ENCODE measurements at regions not wholly inside any gene's neighbourhood (a gene's known extent, or its start where the extent isn't known, plus 50 kb on each side); places are given as distances from the start of the nearest gene placed in this dataset.

DNA sequence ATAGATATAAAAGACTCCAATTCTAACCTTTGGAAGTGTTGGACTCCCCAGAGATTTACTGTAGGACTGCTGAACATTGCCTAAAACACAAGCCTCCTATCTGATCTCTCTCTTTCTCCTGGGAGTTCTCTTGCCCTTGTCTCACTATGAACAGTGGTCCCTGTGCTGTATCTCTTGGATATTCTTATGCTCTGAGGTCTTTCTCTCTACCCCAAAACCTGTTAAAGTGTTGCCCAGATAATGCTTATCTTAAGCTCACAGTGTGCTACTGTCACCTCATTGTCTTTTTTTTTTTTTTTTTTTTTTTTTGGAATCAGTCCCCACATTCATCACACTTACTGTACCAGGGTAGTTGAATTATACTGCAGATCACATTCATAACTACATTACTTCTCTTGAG, 131.0 kb upstream of the CBLB start:
- Histone ChIP-seq H3K4me1 (ENCODE audit: control insufficient read depth, insufficient read depth, low read length, poor library complexity, severe bottlenecking) (peaks cover 18% of the 10 kb centered on the region), H3K36me3 (ENCODE audit: control insufficient read depth, insufficient read depth, low read length) (no peaks in the 10 kb centered on the region), H3K27ac (ENCODE audit: low read depth, low read length, severe bottlenecking) (no peak overlapping the region), H3K4me3 (ENCODE audit: extremely low read depth, insufficient read depth, low read length, poor library complexity, severe bottlenecking) (no peak overlapping the region), H3K9me3 (ENCODE audit: control insufficient read depth, low read length) (peaks cover 5% of the 10 kb centered on the region)

DNA sequence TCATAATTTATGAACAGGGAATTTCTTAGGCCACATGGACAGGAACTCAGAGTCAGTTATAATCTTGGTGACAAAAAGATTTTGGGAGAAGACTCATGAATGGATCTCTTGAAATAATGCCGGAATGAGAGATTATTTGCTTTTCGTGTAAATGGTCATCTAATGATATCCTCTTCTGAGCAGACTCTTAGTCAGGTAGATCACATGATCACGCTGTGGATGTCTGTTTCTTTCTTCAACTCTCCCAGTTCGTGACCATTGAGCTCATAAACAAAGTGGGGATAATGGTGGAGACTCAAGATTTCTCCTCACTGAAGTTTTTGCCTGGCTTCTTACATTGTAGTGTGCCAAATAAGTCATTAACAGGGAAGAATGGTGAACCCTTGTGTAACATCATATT, 133.1 kb upstream of the CBLB start:
- peaks cover 17% of the 10 kb centered on the region for H3K4me1 ChIP-seq (ENCODE audit: control insufficient read depth, insufficient read depth, low read length, poor library complexity, severe bottlenecking)
- no peaks in the 10 kb centered on the region for H3K36me3 ChIP-seq (ENCODE audit: control insufficient read depth, insufficient read depth, low read length)
- peaks cover 2% of the 10 kb centered on the region for H3K9me3 ChIP-seq (ENCODE audit: control insufficient read depth, low read length)
- WGBS, 2 experiments (ENCODE audit: insufficient coverage in 2 of 2) = 92% methylated on average over 4 of the region's 4 CpGs; no CpG with 5 or more reads in 1 of the 2 experiments
- no peak overlapping the region for H3K4me3 ChIP-seq (ENCODE audit: extremely low read depth, insufficient read depth, low read length, poor library complexity, severe bottlenecking)
- no peak overlapping the region for H3K27ac ChIP-seq (ENCODE audit: low read depth, low read length, severe bottlenecking)

DNA sequence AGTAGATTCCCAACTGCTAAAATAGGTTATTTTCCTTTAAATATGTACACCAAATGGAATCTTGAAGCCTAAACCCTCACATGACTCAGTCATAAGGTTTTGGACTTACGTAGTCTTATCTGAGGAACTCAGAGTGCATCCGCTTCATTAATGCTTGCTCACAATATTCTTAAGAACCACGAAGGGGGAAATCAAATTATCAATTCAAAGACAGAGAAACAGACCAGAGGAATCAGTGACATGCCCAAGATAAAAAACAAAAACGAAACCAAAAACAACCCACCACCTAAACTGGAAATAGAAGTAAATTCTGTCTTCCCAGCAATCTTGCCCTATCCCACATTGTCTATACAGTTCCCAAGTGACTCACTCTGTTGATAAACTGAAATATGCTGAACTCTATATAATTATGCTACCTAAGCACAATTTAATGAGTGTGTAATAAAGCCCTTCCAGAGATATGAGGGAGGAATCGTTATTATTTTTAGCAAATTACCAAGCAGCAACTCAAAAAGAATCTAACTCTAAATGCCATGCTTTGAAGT, 135.4 kb upstream of the CBLB start:
- peaks cover 3% of the 10 kb centered on the region for H3K4me1 ChIP-seq (ENCODE audit: control insufficient read depth, insufficient read depth, low read length, poor library complexity, severe bottlenecking)
- WGBS, 2 experiments (ENCODE audit: insufficient coverage in 2 of 2) = 96 to 100% methylated on average over 3 of the region's 5 CpGs
- no peaks in the 10 kb centered on the region for H3K36me3 ChIP-seq (ENCODE audit: control insufficient read depth, insufficient read depth, low read length)
- H3K27ac ChIP-seq (ENCODE audit: low read depth, low read length, severe bottlenecking) = no peak overlapping the region
- no peaks in the 10 kb centered on the region for H3K9me3 ChIP-seq (ENCODE audit: control insufficient read depth, low read length)
- H3K4me3 ChIP-seq (ENCODE audit: extremely low read depth, insufficient read depth, low read length, poor library complexity, severe bottlenecking) = no peak overlapping the region

DNA sequence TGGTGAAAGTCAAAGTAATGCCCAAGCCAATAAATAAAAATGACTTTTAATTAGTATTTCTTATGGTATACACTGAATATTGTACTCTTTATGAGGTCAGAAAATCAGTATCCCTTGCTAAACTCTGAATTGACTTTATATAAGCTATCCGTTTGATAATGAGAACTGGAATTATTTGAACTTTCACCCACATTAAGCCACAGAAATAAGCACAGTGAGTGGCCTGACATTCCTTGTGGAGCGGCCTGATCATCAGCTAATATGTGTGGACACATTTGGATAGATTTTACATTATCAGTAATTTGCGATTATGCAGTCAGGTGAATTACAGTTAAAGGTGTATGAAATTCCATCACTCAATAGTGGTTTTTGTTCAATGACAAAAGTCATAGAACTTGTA, 136.0 kb upstream of the CBLB start:
- 100% methylated on average over 1 of the region's 3 CpGs for WGBS, 2 experiments (ENCODE audit: insufficient coverage in 2 of 2)
- Histone ChIP-seq H3K4me3 (ENCODE audit: extremely low read depth, insufficient read depth, low read length, poor library complexity, severe bottlenecking) (no peak overlapping the region), H3K27ac (ENCODE audit: low read depth, low read length, severe bottlenecking) (no peak overlapping the region), H3K9me3 (ENCODE audit: control insufficient read depth, low read length) (no peaks in the 10 kb centered on the region), H3K4me1 (ENCODE audit: control insufficient read depth, insufficient read depth, low read length, poor library complexity, severe bottlenecking) (peaks cover 3% of the 10 kb centered on the region), H3K36me3 (ENCODE audit: control insufficient read depth, insufficient read depth, low read length) (no peaks in the 10 kb centered on the region)

DNA sequence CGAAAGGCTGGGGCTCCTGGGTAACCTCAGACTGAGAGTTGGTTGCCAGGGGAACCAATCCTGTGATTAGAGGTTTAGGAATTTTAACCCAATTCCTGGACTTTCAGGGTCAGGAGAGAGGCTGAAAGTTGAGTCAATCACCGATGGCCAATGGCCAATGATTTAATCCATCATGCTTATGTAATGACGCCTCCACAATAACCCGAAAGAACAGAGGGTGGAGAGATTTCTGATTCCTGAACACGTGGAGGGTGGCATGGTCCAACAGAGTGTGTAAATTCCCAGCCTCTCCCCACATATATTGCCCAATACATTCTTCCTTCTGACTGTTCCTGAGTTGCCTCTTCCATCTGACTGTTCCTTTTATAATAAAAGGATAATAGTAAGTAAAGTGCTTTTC, 137.2 kb upstream of the CBLB start:
- WGBS, 2 experiments (ENCODE audit: insufficient coverage in 2 of 2) = 73 to 87% methylated on average over 1 to 3 of the region's 5 CpGs
- no peaks in the 10 kb centered on the region for H3K36me3 ChIP-seq (ENCODE audit: control insufficient read depth, insufficient read depth, low read length)
- no peak overlapping the region for H3K4me3 ChIP-seq (ENCODE audit: extremely low read depth, insufficient read depth, low read length, poor library complexity, severe bottlenecking)
- no peak overlapping the region for H3K27ac ChIP-seq (ENCODE audit: low read depth, low read length, severe bottlenecking)
- H3K4me1 ChIP-seq (ENCODE audit: control insufficient read depth, insufficient read depth, low read length, poor library complexity, severe bottlenecking) = peaks cover 3% of the 10 kb centered on the region
- no peaks in the 10 kb centered on the region for H3K9me3 ChIP-seq (ENCODE audit: control insufficient read depth, low read length)

DNA sequence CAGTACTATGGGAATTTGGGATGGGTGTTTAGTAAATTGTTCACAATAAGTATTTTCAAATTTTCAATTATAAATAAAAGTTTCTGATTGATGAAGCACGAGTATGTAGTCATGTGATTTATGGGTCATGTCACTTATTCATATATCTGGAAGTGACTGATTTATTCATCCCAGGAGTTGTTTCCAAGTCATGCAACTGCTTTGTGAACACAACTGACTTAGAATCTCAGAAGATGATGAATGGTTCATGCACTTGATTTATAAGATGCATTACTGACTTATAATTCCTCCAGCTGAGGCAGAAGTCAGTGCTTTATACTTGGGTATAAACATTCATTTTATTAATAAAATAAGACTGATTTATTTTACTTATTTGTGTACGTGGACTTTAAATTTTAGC, 137.8 kb upstream of the CBLB start:
- WGBS, 2 experiments (ENCODE audit: insufficient coverage in 2 of 2) = no CpG with 5 or more reads among the region's 2 CpGs
- Histone ChIP-seq H3K9me3 (ENCODE audit: control insufficient read depth, low read length) (no peaks in the 10 kb centered on the region), H3K4me1 (ENCODE audit: control insufficient read depth, insufficient read depth, low read length, poor library complexity, severe bottlenecking) (peaks cover 3% of the 10 kb centered on the region), H3K27ac (ENCODE audit: low read depth, low read length, severe bottlenecking) (no peak overlapping the region), H3K36me3 (ENCODE audit: control insufficient read depth, insufficient read depth, low read length) (no peaks in the 10 kb centered on the region), H3K4me3 (ENCODE audit: extremely low read depth, insufficient read depth, low read length, poor library complexity, severe bottlenecking) (no peak overlapping the region)

DNA sequence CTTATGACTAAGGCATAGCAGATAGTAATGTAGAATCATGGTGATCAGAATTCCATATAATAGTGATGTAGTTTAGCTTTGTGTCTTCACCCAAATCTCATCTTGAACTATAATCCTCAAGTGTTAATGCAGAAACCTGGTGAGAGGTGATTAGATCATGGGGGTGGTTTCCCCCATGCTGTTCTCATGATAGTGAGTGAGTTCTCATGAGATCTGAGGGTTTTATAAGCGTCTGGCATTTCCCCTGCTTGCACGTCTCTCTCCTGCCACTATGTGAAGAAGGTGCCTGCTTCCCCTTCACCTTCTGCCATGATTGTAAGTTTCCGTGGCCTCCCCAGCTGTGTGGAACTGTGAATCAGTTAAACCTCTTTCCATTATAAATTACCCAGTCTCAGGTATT, 138.7 kb upstream of the CBLB start:
- no peaks in the 10 kb centered on the region for H3K9me3 ChIP-seq (ENCODE audit: control insufficient read depth, low read length)
- peaks cover 3% of the 10 kb centered on the region for H3K4me1 ChIP-seq (ENCODE audit: control insufficient read depth, insufficient read depth, low read length, poor library complexity, severe bottlenecking)
- H3K27ac ChIP-seq (ENCODE audit: low read depth, low read length, severe bottlenecking) = no peak overlapping the region
- H3K36me3 ChIP-seq (ENCODE audit: control insufficient read depth, insufficient read depth, low read length) = no peaks in the 10 kb centered on the region
- 83 to 100% methylated on average over 1 of the region's 3 CpGs for WGBS, 2 experiments (ENCODE audit: insufficient coverage in 2 of 2)
- no peak overlapping the region for H3K4me3 ChIP-seq (ENCODE audit: extremely low read depth, insufficient read depth, low read length, poor library complexity, severe bottlenecking)

DNA sequence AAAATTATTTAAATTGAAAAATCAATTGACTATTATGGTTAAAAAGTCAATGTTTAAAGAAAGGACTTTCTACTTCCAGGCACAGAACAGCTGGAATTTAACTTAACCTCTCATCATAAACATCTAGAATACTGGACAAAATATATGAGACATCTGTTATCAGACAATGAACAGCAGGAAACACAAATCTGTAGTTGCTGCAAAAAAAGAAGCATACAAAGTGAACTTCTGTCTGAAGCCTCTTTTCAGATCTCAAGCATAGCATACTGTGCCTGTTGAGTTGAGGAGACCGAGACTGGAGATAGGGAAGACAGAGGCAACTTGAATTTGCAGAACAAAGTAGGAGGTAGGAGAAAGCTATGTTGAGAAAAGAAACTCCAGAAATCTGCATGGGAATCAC, 140.0 kb upstream of the CBLB start:
- Histone ChIP-seq H3K4me1 (ENCODE audit: control insufficient read depth, insufficient read depth, low read length, poor library complexity, severe bottlenecking) (peaks cover 3% of the 10 kb centered on the region), H3K9me3 (ENCODE audit: control insufficient read depth, low read length) (no peaks in the 10 kb centered on the region), H3K4me3 (ENCODE audit: extremely low read depth, insufficient read depth, low read length, poor library complexity, severe bottlenecking) (no peak overlapping the region), H3K27ac (ENCODE audit: low read depth, low read length, severe bottlenecking) (no peak overlapping the region), H3K36me3 (ENCODE audit: control insufficient read depth, insufficient read depth, low read length) (no peaks in the 10 kb centered on the region)
- 100% methylated on average over 1 of the region's 1 CpG; no CpG with 5 or more reads in 1 of the 2 experiments for WGBS, 2 experiments (ENCODE audit: insufficient coverage in 2 of 2)

DNA sequence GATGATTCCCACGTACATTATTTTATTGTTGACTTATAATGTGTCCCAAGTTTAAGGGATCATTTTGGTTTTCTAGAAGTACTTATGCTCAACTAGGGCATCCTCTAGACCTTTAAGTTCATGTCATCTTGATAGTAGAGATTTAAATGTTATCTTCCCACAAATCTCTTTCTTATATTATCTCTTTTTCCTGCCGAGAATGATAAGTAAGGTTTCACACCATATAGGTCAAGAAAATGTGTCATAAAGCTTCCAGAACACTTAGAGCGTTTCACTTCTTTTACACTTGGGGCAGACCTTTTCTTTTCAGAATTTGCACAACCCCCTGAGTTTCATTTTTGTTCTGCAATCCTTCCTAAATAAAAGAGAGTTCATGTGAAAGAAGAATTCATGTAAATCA, 142.0 kb upstream of the CBLB start:
- no peaks in the 10 kb centered on the region for H3K36me3 ChIP-seq (ENCODE audit: control insufficient read depth, insufficient read depth, low read length)

DNA sequence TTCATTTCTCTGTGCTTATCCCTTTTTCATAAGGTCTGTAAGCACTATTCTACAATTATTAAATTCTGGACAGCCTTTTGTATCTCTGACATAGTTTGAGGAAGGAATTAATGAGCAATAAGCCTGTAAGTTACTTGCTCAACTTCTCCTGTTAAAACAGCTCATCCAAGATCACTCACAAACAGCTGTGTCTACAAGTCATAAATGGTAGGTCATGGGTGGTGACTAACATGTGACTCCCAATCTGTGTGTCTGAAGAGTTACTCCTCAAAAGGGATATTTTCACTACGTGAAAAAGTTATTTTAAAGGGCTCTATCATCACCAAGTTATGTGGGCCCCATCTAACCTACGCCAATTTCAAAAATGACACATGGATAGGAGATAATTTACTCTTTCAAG, 145.2 kb upstream of the CBLB start:
- H3K27ac ChIP-seq (ENCODE audit: low read depth, low read length, severe bottlenecking) = no peak overlapping the region
- no peaks in the 10 kb centered on the region for H3K9me3 ChIP-seq (ENCODE audit: control insufficient read depth, low read length)
- no peaks in the 10 kb centered on the region for H3K36me3 ChIP-seq (ENCODE audit: control insufficient read depth, insufficient read depth, low read length)
- no peaks in the 10 kb centered on the region for H3K4me1 ChIP-seq (ENCODE audit: control insufficient read depth, insufficient read depth, low read length, poor library complexity, severe bottlenecking)
- H3K4me3 ChIP-seq (ENCODE audit: extremely low read depth, insufficient read depth, low read length, poor library complexity, severe bottlenecking) = no peak overlapping the region
- WGBS, 2 experiments (ENCODE audit: insufficient coverage in 2 of 2) = 83% methylated on average over 2 of the region's 2 CpGs; no CpG with 5 or more reads in 1 of the 2 experiments

More for the DNA sequence above, 142.0 kb upstream of the CBLB start:
- Histone ChIP-seq H3K4me1 (ENCODE audit: control insufficient read depth, insufficient read depth, low read length, poor library complexity, severe bottlenecking) (no peaks in the 10 kb centered on the region), H3K4me3 (ENCODE audit: extremely low read depth, insufficient read depth, low read length, poor library complexity, severe bottlenecking) (no peak overlapping the region), H3K9me3 (ENCODE audit: control insufficient read depth, low read length) (no peaks in the 10 kb centered on the region), H3K27ac (ENCODE audit: low read depth, low read length, severe bottlenecking) (no peak overlapping the region)
- 80% methylated on average over 1 of the region's 3 CpGs; no CpG with 5 or more reads in 1 of the 2 experiments for WGBS, 2 experiments (ENCODE audit: insufficient coverage in 2 of 2)

DNA sequence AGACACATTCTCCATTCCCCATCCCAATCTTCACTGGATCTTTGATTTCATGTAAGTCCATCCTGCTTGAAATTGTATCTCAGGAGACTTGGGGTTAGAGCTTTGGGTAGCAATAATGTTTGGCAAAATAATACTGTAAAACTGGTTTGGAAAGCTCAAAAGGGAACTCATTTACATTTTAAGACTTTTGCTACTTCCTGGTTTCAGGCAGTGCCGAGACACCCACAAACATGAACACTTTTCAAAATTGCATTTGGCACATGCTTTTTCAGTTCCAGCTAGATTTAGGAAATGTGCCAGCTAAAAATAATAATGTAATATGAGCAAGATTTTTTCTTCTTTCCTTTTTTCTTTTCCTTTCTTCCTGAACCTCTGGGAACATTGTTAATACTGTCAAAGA, 145.7 kb upstream of the CBLB start:
- H3K27ac ChIP-seq (ENCODE audit: low read depth, low read length, severe bottlenecking) = no peak overlapping the region
- H3K4me1 ChIP-seq (ENCODE audit: control insufficient read depth, insufficient read depth, low read length, poor library complexity, severe bottlenecking) = no peaks in the 10 kb centered on the region
- no peak overlapping the region for H3K4me3 ChIP-seq (ENCODE audit: extremely low read depth, insufficient read depth, low read length, poor library complexity, severe bottlenecking)
- no peaks in the 10 kb centered on the region for H3K9me3 ChIP-seq (ENCODE audit: control insufficient read depth, low read length)
- no CpG with 5 or more reads among the region's 1 CpG for WGBS, 2 experiments (ENCODE audit: insufficient coverage in 2 of 2)
- H3K36me3 ChIP-seq (ENCODE audit: control insufficient read depth, insufficient read depth, low read length) = no peaks in the 10 kb centered on the region
